ENCODE measurements at regions not wholly inside any gene's neighbourhood (a gene's known extent, or its start where the extent isn't known, plus 50 kb on each side); places are given as distances from the start of the nearest gene placed in this dataset.

DNA sequence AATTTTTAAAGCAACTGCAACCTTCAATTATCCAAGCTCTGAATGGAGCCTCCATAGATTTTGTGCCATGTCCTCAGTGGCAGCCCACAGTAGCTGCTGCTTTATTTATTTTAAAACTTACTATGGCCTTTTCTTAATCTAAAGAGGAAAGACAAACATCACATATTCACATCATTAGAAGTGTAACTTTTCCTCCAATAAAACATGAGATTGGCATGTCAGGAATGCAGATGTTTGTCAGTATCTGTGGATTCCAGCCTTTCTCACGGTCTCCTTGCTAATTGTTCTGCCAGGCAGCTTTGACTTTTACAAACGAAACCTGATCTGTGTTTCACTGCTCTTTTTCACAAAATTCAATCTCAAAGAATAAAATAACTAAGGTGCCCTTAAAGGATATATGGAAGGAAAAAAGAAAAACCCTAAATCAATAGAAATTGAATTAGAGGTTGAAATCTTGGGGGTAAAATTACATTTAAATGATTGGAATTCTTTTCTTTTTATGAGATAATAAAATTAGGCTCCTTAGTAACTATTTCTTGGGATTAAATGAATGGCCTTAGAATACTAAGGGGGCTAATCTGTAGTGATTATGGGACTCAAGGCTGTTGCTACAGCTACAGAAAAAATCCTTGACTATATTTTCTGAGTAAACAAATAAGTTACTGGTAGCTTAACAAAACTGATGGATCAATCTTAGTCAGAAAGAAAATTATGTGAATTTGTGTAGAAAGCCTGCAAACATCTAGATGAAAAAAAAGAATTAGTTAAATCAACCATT lies 151.3 kb downstream of the RTL9 start:
- intact Hi-C loops (cut with DNase I; ENCODE audit: low total_unique reads) (no loop called here), in situ Hi-C loops (cut with MboI; ENCODE audit: low pct_ligation_motif_present in 1 of 4, low pct_unique_long_range_greater_than_20kb in 1 of 4, low sequenced_read_pairs in 3 of 4) (no loop called here)
- no peak overlapping the region for H3K4me3 ChIP-seq
- WGBS, 2 donors (ENCODE audit: low coverage in 1 of 2): 21 to 29% methylated on average over 2 of the region's 2 CpGs
- H3K36me3 ChIP-seq: no peaks in the 10 kb centered on the region
- no peaks in the 10 kb centered on the region for H3K4me1 ChIP-seq
- no peak for DNase-seq
- no peaks in the 10 kb centered on the region for H3K9me3 ChIP-seq
- H3K27me3 ChIP-seq: no peaks in the 10 kb centered on the region
- no peak overlapping the region for H3K27ac ChIP-seq
- TF ChIP-seq POLR2A (IDR thresholded peaks at IDR 0.05) (no peak), POLR2AphosphoS5 (IDR thresholded peaks at IDR 0.05) (no peak), EP300 (IDR thresholded peaks at IDR 0.05; ENCODE audit: low read depth) (no peak)
- TF ChIP-seq, protein P1, sequence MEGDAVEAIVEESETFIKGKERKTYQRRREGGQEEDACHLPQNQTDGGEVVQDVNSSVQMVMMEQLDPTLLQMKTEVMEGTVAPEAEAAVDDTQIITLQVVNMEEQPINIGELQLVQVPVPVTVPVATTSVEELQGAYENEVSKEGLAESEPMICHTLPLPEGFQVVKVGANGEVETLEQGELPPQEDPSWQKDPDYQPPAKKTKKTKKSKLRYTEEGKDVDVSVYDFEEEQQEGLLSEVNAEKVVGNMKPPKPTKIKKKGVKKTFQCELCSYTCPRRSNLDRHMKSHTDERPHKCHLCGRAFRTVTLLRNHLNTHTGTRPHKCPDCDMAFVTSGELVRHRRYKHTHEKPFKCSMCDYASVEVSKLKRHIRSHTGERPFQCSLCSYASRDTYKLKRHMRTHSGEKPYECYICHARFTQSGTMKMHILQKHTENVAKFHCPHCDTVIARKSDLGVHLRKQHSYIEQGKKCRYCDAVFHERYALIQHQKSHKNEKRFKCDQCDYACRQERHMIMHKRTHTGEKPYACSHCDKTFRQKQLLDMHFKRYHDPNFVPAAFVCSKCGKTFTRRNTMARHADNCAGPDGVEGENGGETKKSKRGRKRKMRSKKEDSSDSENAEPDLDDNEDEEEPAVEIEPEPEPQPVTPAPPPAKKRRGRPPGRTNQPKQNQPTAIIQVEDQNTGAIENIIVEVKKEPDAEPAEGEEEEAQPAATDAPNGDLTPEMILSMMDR (IDR thresholded peaks at IDR 0.05): no peak

DNA sequence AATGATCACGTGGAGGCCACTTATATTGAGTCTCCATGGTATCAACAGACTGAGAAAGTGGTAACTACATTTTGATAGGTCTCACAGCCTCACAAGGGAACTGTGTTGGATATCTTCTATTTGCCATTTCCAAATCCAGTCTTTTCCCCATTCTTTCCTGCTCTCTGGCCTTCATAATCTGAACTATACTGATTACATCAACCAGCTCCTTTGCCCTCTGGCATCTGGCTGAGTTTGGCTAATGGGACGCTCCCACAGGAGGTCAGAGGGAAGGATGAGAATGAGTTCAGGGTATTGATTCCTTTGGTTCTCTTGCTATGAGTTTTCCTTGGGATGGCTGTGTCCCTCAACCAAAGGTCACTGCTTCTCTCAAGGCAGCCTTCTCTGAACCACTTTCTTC lies 152.6 kb downstream of the RTL9 start:
- Histone ChIP-seq H3K9me3 (no peaks in the 10 kb centered on the region), H3K4me3 (no peak overlapping the region), H3K4me1 (no peaks in the 10 kb centered on the region), H3K27me3 (no peaks in the 10 kb centered on the region), H3K27ac (no peak overlapping the region), H3K36me3 (no peaks in the 10 kb centered on the region)
- no peak for TF ChIP-seq EP300 (IDR thresholded peaks at IDR 0.05; ENCODE audit: low read depth)
- in situ Hi-C loops (cut with MboI; ENCODE audit: low pct_ligation_motif_present in 1 of 4, low pct_unique_long_range_greater_than_20kb in 1 of 4, low sequenced_read_pairs in 3 of 4) (no loop called here), intact Hi-C loops (cut with DNase I; ENCODE audit: low total_unique reads) (no loop called here)
- 74% methylated on average over 2 of the region's 2 CpGs; no CpG with 5 or more reads in 1 of the 2 donors for WGBS, 2 donors (ENCODE audit: low coverage in 1 of 2)
- no peak for DNase-seq

DNA sequence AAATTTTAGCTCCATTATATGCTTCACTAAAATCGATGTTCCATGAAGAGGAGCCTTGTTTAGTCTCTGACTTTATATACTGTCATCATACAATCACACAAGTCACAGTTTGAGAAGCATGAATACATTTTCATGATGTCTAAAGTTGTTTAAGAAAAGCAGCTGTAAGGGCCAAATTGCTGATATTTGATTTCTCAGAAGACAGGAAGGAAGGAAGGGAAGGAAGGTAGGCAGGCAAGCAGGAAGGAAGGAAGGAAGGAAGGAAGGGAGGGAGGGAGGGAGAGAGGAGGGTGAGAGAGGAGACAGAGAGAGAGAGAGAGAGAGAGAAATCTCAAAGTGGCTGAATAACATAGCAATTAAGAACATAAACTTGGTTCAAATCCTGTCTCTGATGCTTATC lies 153.7 kb downstream of the RTL9 start:
- in situ Hi-C loops (cut with MboI; ENCODE audit: low pct_ligation_motif_present in 1 of 4, low pct_unique_long_range_greater_than_20kb in 1 of 4, low sequenced_read_pairs in 3 of 4) (no loop called here), intact Hi-C loops (cut with DNase I; ENCODE audit: low total_unique reads) (no loop called here)
- DNase-seq: no peak
- 79 to 80% methylated on average over 1 of the region's 1 CpG for whole genome bisulfite sequencing, 2 donors (ENCODE audit: low coverage in 1 of 2)
- Histone ChIP-seq H3K36me3 (no peaks in the 10 kb centered on the region), H3K4me3 (no peak overlapping the region), H3K9me3 (no peaks in the 10 kb centered on the region), H3K27ac (no peak overlapping the region), H3K27me3 (no peaks in the 10 kb centered on the region), H3K4me1 (no peaks in the 10 kb centered on the region)
- no peak for TF ChIP-seq POLR2AphosphoS5 (IDR thresholded peaks at IDR 0.05)
- TF ChIP-seq POLR2A (IDR thresholded peaks at IDR 0.05): no peak
- TF ChIP-seq EP300 (IDR thresholded peaks at IDR 0.05; ENCODE audit: low read depth): no peak

GRCh38 chrX:110514509-110514908 lies 155.9 kb downstream of the RTL9 start:
- H3K4me1 ChIP-seq: no peaks in the 10 kb centered on the region
- 58% methylated on average over 2 of the region's 2 CpGs; no CpG with 5 or more reads in 1 of the 2 donors for WGBS, 2 donors (ENCODE audit: low coverage in 1 of 2)
- intact Hi-C loops (cut with DNase I; ENCODE audit: low total_unique reads): no loop called here

DNA sequence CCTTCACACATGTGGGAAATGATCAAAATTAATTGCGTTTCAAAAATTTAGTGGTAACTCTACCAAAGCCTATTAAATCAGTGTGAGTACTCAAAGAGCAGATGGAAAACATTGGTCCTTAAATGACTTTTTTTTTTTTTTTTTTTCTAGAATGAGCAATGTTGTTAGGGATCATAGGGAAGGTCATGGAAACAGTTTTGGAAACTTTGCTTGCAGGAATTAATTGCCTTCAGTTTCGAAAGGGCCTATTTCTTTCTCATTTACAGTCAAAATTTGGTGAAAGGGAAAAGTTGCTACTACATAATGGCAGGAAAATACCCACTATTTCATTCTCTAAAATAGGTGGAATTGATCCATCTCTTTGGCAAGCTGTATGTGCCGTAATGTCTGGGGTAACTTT lies 160.9 kb downstream of the RTL9 start:
- in situ Hi-C loops (cut with MboI; ENCODE audit: low pct_ligation_motif_present in 1 of 4, low pct_unique_long_range_greater_than_20kb in 1 of 4, low sequenced_read_pairs in 3 of 4) (no loop called here), intact Hi-C loops (cut with DNase I; ENCODE audit: low total_unique reads) (no loop called here)
- no peaks in the 10 kb centered on the region for H3K9me3 ChIP-seq
- H3K27ac ChIP-seq: no peak overlapping the region
- no peaks in the 10 kb centered on the region for H3K27me3 ChIP-seq
- no peaks in the 10 kb centered on the region for H3K36me3 ChIP-seq
- TF ChIP-seq POLR2A (IDR thresholded peaks at IDR 0.05) (no peak), EP300 (IDR thresholded peaks at IDR 0.05; ENCODE audit: low read depth) (no peak), POLR2AphosphoS5 (IDR thresholded peaks at IDR 0.05) (no peak)
- TF ChIP-seq, protein P1 (IDR thresholded peaks at IDR 0.05): no peak
- 56 to 72% methylated on average over 2 to 3 of the region's 3 CpGs for WGBS, 2 donors (ENCODE audit: low coverage in 1 of 2)
- H3K4me3 ChIP-seq: no peak overlapping the region
- DNase-seq: no peak
- H3K4me1 ChIP-seq: no peaks in the 10 kb centered on the region

More at GRCh38 chrX:110514509-110514908, 155.9 kb downstream of the RTL9 start:
- H3K27me3 ChIP-seq: no peaks in the 10 kb centered on the region
- H3K36me3 ChIP-seq: no peaks in the 10 kb centered on the region
- no peak overlapping the region for H3K4me3 ChIP-seq
- H3K27ac ChIP-seq: no peak overlapping the region
- in situ Hi-C loops (cut with MboI; ENCODE audit: low pct_ligation_motif_present in 1 of 4, low pct_unique_long_range_greater_than_20kb in 1 of 4, low sequenced_read_pairs in 3 of 4): no loop called here
- no peaks in the 10 kb centered on the region for H3K9me3 ChIP-seq
- no peak for DNase-seq
- no peak for TF ChIP-seq EP300 (IDR thresholded peaks at IDR 0.05; ENCODE audit: low read depth)
- TF ChIP-seq, protein P1 (IDR thresholded peaks at IDR 0.05): no peak
- TF ChIP-seq POLR2AphosphoS5 (IDR thresholded peaks at IDR 0.05): no peak
- TF ChIP-seq POLR2A (IDR thresholded peaks at IDR 0.05): no peak

All from transverse colon (tissue), 4 donors.